Activated CD4-positive, alpha-beta memory T cell treated with anti-CD3 and anti-CD28 coated beads, Interleukin-2, amount 10 ng/mL, durations not matched to agents 7 days and 5 days (primary cell): ENCODE measurements at regions not wholly inside any gene's neighbourhood (a gene's known extent, or its start where the extent isn't known, plus 50 kb on each side); places are given as distances from the start of the nearest gene placed in this dataset.

Experiments
- CTCF ChIA-PET: fragments of 350-600 bp; sonication (Branson Sonifier 250); formaldehyde crosslinking; loops from one replicate; lab custom pipeline; 2021; ENCODE audit warnings: antibody characterized with exemption, inconsistent platforms; lab: Charles Lee
- POLR2A ChIA-PET: fragments of 350-600 bp; sonication (Branson Sonifier 250); formaldehyde crosslinking; loops from one replicate; lab custom pipeline; 2021; ENCODE audit warnings: antibody characterized with exemption; lab: Charles Lee
- DNase-seq: peaks from one replicate; pipeline ENCODE4 v3.0.0-alpha.2; 2020
- H3K27ac Mint-ChIP-seq: one replicate; pipeline ENCODE4 v1.8.0; 2021; ENCODE audit warnings: mild to moderate bottlenecking, mixed read lengths
- H3K27me3 Mint-ChIP-seq: one replicate; pipeline ENCODE4 v1.8.0; 2021; ENCODE audit warnings: mixed read lengths
- H3K36me3 Mint-ChIP-seq: one replicate; pipeline ENCODE4 v1.8.0; 2021; ENCODE audit warnings: low read depth, mixed read lengths
- H3K4me1 Mint-ChIP-seq: one replicate; pipeline ENCODE4 v1.8.0; 2021; ENCODE audit warnings: mixed read lengths
- H3K4me3 Mint-ChIP-seq: one replicate; pipeline ENCODE4 v1.8.0; 2021; ENCODE audit warnings: mild to moderate bottlenecking, mixed read lengths
- H3K9me3 Mint-ChIP-seq: one replicate; pipeline ENCODE4 v1.8.0; 2021; ENCODE audit warnings: mixed read lengths

GRCh38 chr4:180153587-180153986, 2089.6 kb upstream of the TENM3 start:
- no peak overlapping the region for H3K4me3 Mint-ChIP-seq
- no peak for DNase-seq
- no peaks in the 10 kb centered on the region for H3K4me1 Mint-ChIP-seq
- H3K27me3 Mint-ChIP-seq: no peaks in the 10 kb centered on the region
- H3K9me3 Mint-ChIP-seq: peaks cover 2% of the 10 kb centered on the region
- POLR2A ChIA-PET: no interaction called here
- no peak overlapping the region for H3K27ac Mint-ChIP-seq
- CTCF ChIA-PET: no interaction called here
- H3K36me3 Mint-ChIP-seq: no peaks in the 10 kb centered on the region

- POLR2A ChIA-PET: no interaction called here
Observed at GRCh38 chr4:180156684-180157083, 2086.5 kb upstream of the TENM3 start.

GRCh38 chr4:180160195-180160983, 2082.8 kb upstream of the TENM3 start:
- H3K4me3 Mint-ChIP-seq: no peak overlapping the region
- no peaks in the 10 kb centered on the region for H3K4me1 Mint-ChIP-seq
- H3K9me3 Mint-ChIP-seq: no peaks in the 10 kb centered on the region
- no peak overlapping the region for H3K27ac Mint-ChIP-seq
- ChIA-PET POLR2A (no interaction called here), CTCF (no interaction called here)
- H3K27me3 Mint-ChIP-seq: no peaks in the 10 kb centered on the region
- no peak for DNase-seq
- H3K36me3 Mint-ChIP-seq: no peaks in the 10 kb centered on the region

More at GRCh38 chr4:180156684-180157083, 2086.5 kb upstream of the TENM3 start:
- H3K4me1 Mint-ChIP-seq: no peaks in the 10 kb centered on the region
- H3K27ac Mint-ChIP-seq: no peak overlapping the region
- no peak overlapping the region for H3K4me3 Mint-ChIP-seq
- H3K9me3 Mint-ChIP-seq: peaks cover 2% of the 10 kb centered on the region
- H3K27me3 Mint-ChIP-seq: no peaks in the 10 kb centered on the region
- CTCF ChIA-PET: no interaction called here
- DNase-seq: no peak
- no peaks in the 10 kb centered on the region for H3K36me3 Mint-ChIP-seq

- Mint-ChIP-seq H3K27ac (no peak overlapping the region), H3K4me3 (no peak overlapping the region), H3K36me3 (no peaks in the 10 kb centered on the region), H3K4me1 (no peaks in the 10 kb centered on the region), H3K9me3 (peaks cover 2% of the 10 kb centered on the region), H3K27me3 (no peaks in the 10 kb centered on the region)
- CTCF ChIA-PET: no interaction called here
- POLR2A ChIA-PET: no interaction called here
- DNase-seq: no peak
Observed at GRCh38 chr4:180164799-180165198, 2078.4 kb upstream of the TENM3 start.

GRCh38 chr4:180169394-180169793, 2073.8 kb upstream of the TENM3 start:
- Mint-ChIP-seq H3K27me3 (no peaks in the 10 kb centered on the region), H3K9me3 (peaks cover 2% of the 10 kb centered on the region), H3K4me1 (no peaks in the 10 kb centered on the region), H3K4me3 (no peak overlapping the region), H3K36me3 (no peaks in the 10 kb centered on the region), H3K27ac (no peak overlapping the region)
- ChIA-PET CTCF (no interaction called here), POLR2A (no interaction called here)
- no peak for DNase-seq

- H3K4me3 Mint-ChIP-seq: no peak overlapping the region
- H3K27me3 Mint-ChIP-seq: no peaks in the 10 kb centered on the region
- H3K4me1 Mint-ChIP-seq: no peaks in the 10 kb centered on the region
- ChIA-PET POLR2A (no interaction called here), CTCF (no interaction called here)
- H3K36me3 Mint-ChIP-seq: no peaks in the 10 kb centered on the region
- H3K9me3 Mint-ChIP-seq: peaks cover 2% of the 10 kb centered on the region
- H3K27ac Mint-ChIP-seq: no peak overlapping the region
- DNase-seq: no peak
Observed at GRCh38 chr4:180169966-180170365, 2073.2 kb upstream of the TENM3 start.

GRCh38 chr4:180179146-180179545, 2064.1 kb upstream of the TENM3 start:
- Mint-ChIP-seq H3K36me3 (no peaks in the 10 kb centered on the region), H3K4me3 (no peak overlapping the region), H3K9me3 (peaks cover 4% of the 10 kb centered on the region), H3K27me3 (no peaks in the 10 kb centered on the region), H3K27ac (no peak overlapping the region), H3K4me1 (no peaks in the 10 kb centered on the region)
- DNase-seq: no peak
- ChIA-PET CTCF (no interaction called here), POLR2A (no interaction called here)

GRCh38 chr4:180189666-180190065, 2053.5 kb upstream of the TENM3 start:
- H3K4me3 Mint-ChIP-seq: no peak overlapping the region
- CTCF ChIA-PET: no interaction called here
- DNase-seq: no peak
- peaks cover 5% of the 10 kb centered on the region for H3K9me3 Mint-ChIP-seq
- H3K27me3 Mint-ChIP-seq: no peaks in the 10 kb centered on the region
- POLR2A ChIA-PET: no interaction called here
- no peaks in the 10 kb centered on the region for H3K36me3 Mint-ChIP-seq
- no peak overlapping the region for H3K27ac Mint-ChIP-seq
- H3K4me1 Mint-ChIP-seq: no peaks in the 10 kb centered on the region

- Mint-ChIP-seq H3K27ac (no peak overlapping the region), H3K4me3 (no peak overlapping the region), H3K36me3 (no peaks in the 10 kb centered on the region), H3K4me1 (no peaks in the 10 kb centered on the region), H3K9me3 (peaks cover 5% of the 10 kb centered on the region), H3K27me3 (no peaks in the 10 kb centered on the region)
- DNase-seq: no peak
- ChIA-PET POLR2A (no interaction called here), CTCF (no interaction called here)
Observed at GRCh38 chr4:180190382-180190781, 2052.8 kb upstream of the TENM3 start.

GRCh38 chr4:180197471-180197870, 2045.7 kb upstream of the TENM3 start:
- POLR2A ChIA-PET: no interaction called here
- Mint-ChIP-seq H3K4me1 (no peaks in the 10 kb centered on the region), H3K27ac (no peak overlapping the region), H3K4me3 (no peak overlapping the region), H3K27me3 (no peaks in the 10 kb centered on the region), H3K9me3 (peaks cover 2% of the 10 kb centered on the region), H3K36me3 (no peaks in the 10 kb centered on the region)
- CTCF ChIA-PET: no interaction called here
- DNase-seq: no peak

GRCh38 chr4:180203349-180203748, 2039.9 kb upstream of the TENM3 start:
- Mint-ChIP-seq H3K36me3 (no peaks in the 10 kb centered on the region), H3K27me3 (no peaks in the 10 kb centered on the region), H3K9me3 (peaks cover 3% of the 10 kb centered on the region), H3K4me1 (no peaks in the 10 kb centered on the region), H3K4me3 (no peak overlapping the region), H3K27ac (no peak overlapping the region)
- POLR2A ChIA-PET: no interaction called here
- no peak for DNase-seq
- CTCF ChIA-PET: no interaction called here

- DNase-seq: no peak
- no peaks in the 10 kb centered on the region for H3K4me1 Mint-ChIP-seq
- no peak overlapping the region for H3K4me3 Mint-ChIP-seq
- H3K9me3 Mint-ChIP-seq: peaks cover 3% of the 10 kb centered on the region
- no peaks in the 10 kb centered on the region for H3K36me3 Mint-ChIP-seq
- ChIA-PET POLR2A (no interaction called here), CTCF (no interaction called here)
- H3K27ac Mint-ChIP-seq: no peak overlapping the region
- H3K27me3 Mint-ChIP-seq: no peaks in the 10 kb centered on the region
Observed at GRCh38 chr4:180205276-180205675, 2037.9 kb upstream of the TENM3 start.

- H3K36me3 Mint-ChIP-seq: no peaks in the 10 kb centered on the region
- no peak overlapping the region for H3K4me3 Mint-ChIP-seq
- DNase-seq: no peak
- CTCF ChIA-PET: no interaction called here
- H3K27me3 Mint-ChIP-seq: no peaks in the 10 kb centered on the region
- H3K9me3 Mint-ChIP-seq: peaks cover 3% of the 10 kb centered on the region
- POLR2A ChIA-PET: no interaction called here
- H3K4me1 Mint-ChIP-seq: no peaks in the 10 kb centered on the region
- H3K27ac Mint-ChIP-seq: no peak overlapping the region
Observed at GRCh38 chr4:180207921-180208320, 2035.3 kb upstream of the TENM3 start.

GRCh38 chr4:180217070-180217469, 2026.1 kb upstream of the TENM3 start:
- H3K27me3 Mint-ChIP-seq: no peaks in the 10 kb centered on the region
- H3K4me3 Mint-ChIP-seq: no peak overlapping the region
- POLR2A ChIA-PET: no interaction called here
- H3K9me3 Mint-ChIP-seq: peaks cover 9% of the 10 kb centered on the region
- H3K4me1 Mint-ChIP-seq: no peaks in the 10 kb centered on the region
- no peak overlapping the region for H3K27ac Mint-ChIP-seq
- DNase-seq: no peak
- CTCF ChIA-PET: no interaction called here
- no peaks in the 10 kb centered on the region for H3K36me3 Mint-ChIP-seq
